Activated T-helper 9 cell treated with anti-CD3 and anti-CD28 coated beads, Interleukin-2, amount 50 U/mL, for 16 hours (primary cell): ENCODE measurements at regions not wholly inside any gene's neighbourhood (a gene's known extent, or its start where the extent isn't known, plus 50 kb on each side); places are given as distances from the start of the nearest gene placed in this dataset.
"Not testable (repeated sequence)": the region's sequence is repeated elsewhere in the genome, so short reads cannot be mapped to it uniquely, and the experiment has no call there.

Experiments used
- DNase-seq: peaks from one replicate; pipeline ENCODE4 v3.0.0-alpha.2; 2020; ENCODE audit warnings: low read depth

GRCh38 chr20:23151008-23151703 lies 65.0 kb upstream of the CD93 start:
- DNase-seq: no peak

GRCh38 chr20:23150304-23151007 lies 64.3 kb upstream of the CD93 start:
- no peak for DNase-seq

- DNase-seq: no peak
Measured at GRCh38 chr20:23149623-23150279, 63.6 kb upstream of the CD93 start.

- DNase-seq: no peak
Measured at GRCh38 chr20:23148731-23149570, 62.8 kb upstream of the CD93 start.

GRCh38 chr20:23147964-23148730 lies 62.0 kb upstream of the CD93 start:
- peak; percentile 13 for DNase-seq

GRCh38 chr20:23147647-23147963 lies 61.5 kb upstream of the CD93 start:
- DNase-seq: no peak

- no peak for DNase-seq
Measured at GRCh38 chr20:23146857-23147637, 60.9 kb upstream of the CD93 start.

GRCh38 chr20:23146181-23146580 lies 60.1 kb upstream of the CD93 start:
- DNase-seq: no peak

- no peak for DNase-seq
Measured at GRCh38 chr20:23145281-23145700, 59.2 kb upstream of the CD93 start.

GRCh38 chr20:23144856-23145255 lies 58.7 kb upstream of the CD93 start:
- no peak for DNase-seq

GRCh38 chr20:23143986-23144690 lies 58.0 kb upstream of the CD93 start:
- no peak for DNase-seq

GRCh38 chr20:23143098-23143497 lies 57.0 kb upstream of the CD93 start:
- no peak for DNase-seq

GRCh38 chr20:23142162-23143050 lies 56.3 kb upstream of the CD93 start:
- no peak for DNase-seq

GRCh38 chr20:23141450-23142161 lies 55.5 kb upstream of the CD93 start:
- no peak for DNase-seq

- no peak for DNase-seq
Measured at GRCh38 chr20:23140991-23141390, 54.9 kb upstream of the CD93 start.

- DNase-seq: not testable (repeated sequence)
Measured at GRCh38 chr20:23139984-23140383, 53.9 kb upstream of the CD93 start.

GRCh38 chr20:23139524-23139923 lies 53.4 kb upstream of the CD93 start:
- DNase-seq: no peak

GRCh38 chr20:23138682-23139081 lies 52.6 kb upstream of the CD93 start:
- no peak for DNase-seq

- DNase-seq: no peak
Measured at GRCh38 chr20:23138226-23138625, 52.1 kb upstream of the CD93 start.
